Endothelial cell of umbilical vein (primary cell): ENCODE measurements at regions not wholly inside any gene's neighbourhood (a gene's known extent, or its start where the extent isn't known, plus 50 kb on each side); places are given as distances from the start of the nearest gene placed in this dataset.

Experiments used
- BruUV-seq: library from RNA; stranded (reverse); fragments of 400-500 nt; replicated peaks from 2 replicates; lab custom pipeline; 2021; lab: Mats Ljungman, UMichigan
- CTCF ChIA-PET: fragments of 300-600, 350-600 bp; sonication (Branson Sonifier 250); formaldehyde crosslinking; loops from one replicate; lab custom pipeline; 2021; ENCODE audit warnings: antibody characterized with exemption, inconsistent platforms; lab: Charles Lee
- POLR2A ChIA-PET: fragments of 300-600, 350-600 bp; sonication (Branson Sonifier 250); formaldehyde crosslinking; loops from one replicate; lab custom pipeline; 2021; ENCODE audit warnings: antibody characterized with exemption, inconsistent platforms; lab: Charles Lee
- DNase-seq: peaks from one replicate; pipeline ENCODE4 v3.0.0-alpha.2; 2011; ENCODE audit warnings: low read depth, low spot score
- FAIRE-seq: peaks from 2 replicates; lab custom pipeline; 2011; peaks lifted over from hg19 to GRCh38; lab: Jason Lieb, UNC
- H2AFZ ChIP-seq: 2 replicates; pipeline ENCODE4 v1.6.0; 2012; ENCODE audit warnings: low read depth, low read length, control low read depth, inconsistent platforms
- H3K27ac ChIP-seq: 2 replicates; pipeline ENCODE4 v1.5.1; 2011; ENCODE audit warnings: low read depth, mild to moderate bottlenecking, control low read depth, low read length, moderate library complexity; ENCODE audit not compliant: insufficient read depth
- H3K27me3 ChIP-seq, 2 experiments: 2 replicates each; pipeline versions ENCODE4 v1.6.0 to v1.6.1; 2011; ENCODE audit warnings: low read length in 2 of 2, mixed read lengths in 1 of 2; ENCODE audit not compliant: control insufficient read depth in 2 of 2, insufficient read depth in 2 of 2
- H3K36me3 ChIP-seq, 2 experiments: 2 replicates in 1 of 2; 3 replicates in 1 of 2; pipeline ENCODE4 v1.5.1; 2011; ENCODE audit warnings: low read length in 2 of 2, mild to moderate bottlenecking in 1 of 2, moderate library complexity in 1 of 2; ENCODE audit not compliant: control insufficient read depth in 2 of 2, insufficient read depth in 2 of 2; ENCODE audit errors: extremely low read depth in 1 of 2
- H3K4me1 ChIP-seq: 3 replicates; pipeline ENCODE4 v1.5.1; 2011; ENCODE audit warnings: mild to moderate bottlenecking, low read length; ENCODE audit not compliant: control insufficient read depth, insufficient read depth; ENCODE audit errors: extremely low read depth
- H3K4me2 ChIP-seq: 2 replicates; pipeline ENCODE4 v1.6.1; 2011; ENCODE audit warnings: low read length, control low read depth, mixed read lengths; ENCODE audit not compliant: insufficient read depth
- H3K4me3 ChIP-seq, 3 experiments: fragments of 200-600 bp in 1 of 3; sonication (generic), shearing (Covaris generic) in 1 of 3; replicated peaks in 1 of 3; 2 replicates each; pipeline ENCODE4 v1.5.1; 2011 to 2016; ENCODE audit warnings: control low read depth in 3 of 3, low read length in 3 of 3, mild to moderate bottlenecking in 2 of 3, inconsistent platforms in 1 of 3, low read depth in 1 of 3, moderate library complexity in 1 of 3; ENCODE audit not compliant: insufficient read depth in 1 of 3
- H3K79me2 ChIP-seq: 2 replicates; pipeline ENCODE4 v1.6.0; 2012; ENCODE audit warnings: low read length, inconsistent platforms; ENCODE audit not compliant: control insufficient read depth, insufficient read depth
- H3K9ac ChIP-seq: replicated peaks from 2 replicates; pipeline ENCODE3; 2011; ENCODE audit warnings: low read length, control low read depth; ENCODE audit not compliant: insufficient read depth; ENCODE audit errors: extremely low read depth
- H3K9me1 ChIP-seq: replicated peaks from 3 replicates; pipeline ENCODE4 v1.6.0; 2011; ENCODE audit warnings: mild to moderate bottlenecking, low read length; ENCODE audit not compliant: control insufficient read depth, insufficient read depth; ENCODE audit errors: extremely low read depth
- H3K9me3 ChIP-seq: replicated peaks from 2 replicates; pipeline ENCODE4 v1.5.1; 2012; ENCODE audit warnings: low read length, inconsistent platforms; ENCODE audit not compliant: control insufficient read depth, insufficient read depth
- H4K20me1 ChIP-seq: replicated peaks from 2 replicates; pipeline ENCODE3; 2011; ENCODE audit warnings: mild to moderate bottlenecking, low read length; ENCODE audit not compliant: control insufficient read depth, insufficient read depth; ENCODE audit errors: extremely low read depth
- EZH2 ChIP-seq: IDR thresholded peaks from 2 replicates; pipeline ENCODE4 v1.6.1; 2012; ENCODE audit warnings: borderline replicate concordance, low read depth, mild to moderate bottlenecking, moderate library complexity, low read length, inconsistent platforms; ENCODE audit not compliant: severe bottlenecking
- FOS ChIP-seq: IDR thresholded peaks from 2 replicates; pipeline ENCODE4 v1.6.1; 2011; ENCODE audit warnings: mild to moderate bottlenecking, low read length, moderate library complexity, borderline replicate concordance; ENCODE audit not compliant: insufficient read depth
- GATA2 ChIP-seq: IDR thresholded peaks from 2 replicates; pipeline ENCODE4 v1.7.0; 2011; ENCODE audit warnings: low read depth, mild to moderate bottlenecking, moderate library complexity, mixed read lengths, low read length; ENCODE audit not compliant: insufficient read length, insufficient read depth
- JUN ChIP-seq: IDR thresholded peaks from 2 replicates; pipeline ENCODE4 v1.6.1; 2011; ENCODE audit warnings: borderline replicate concordance, low read depth; ENCODE audit not compliant: insufficient read length, insufficient read depth
- MYC ChIP-seq: IDR thresholded peaks from one replicate; pipeline ENCODE4 v1.6.1; 2011; ENCODE audit warnings: mild to moderate bottlenecking, low read depth, low read length
- POLR2A ChIP-seq: IDR thresholded peaks from 2 replicates; pipeline ENCODE4 v1.6.1; 2012; ENCODE audit warnings: low read depth, mild to moderate bottlenecking, control low read depth, low read length
- POLR2AphosphoS5 ChIP-seq: IDR thresholded peaks from 2 replicates; pipeline ENCODE4 v1.6.1; 2012; ENCODE audit warnings: low read depth, mild to moderate bottlenecking, control low read depth, low read length, moderate library complexity; ENCODE audit not compliant: insufficient read depth
- dilution Hi-C: fragments of 300-500 bp; cut with MboI; formaldehyde crosslinking; loops from one replicate; pipeline ENCODE4 v1.15.0; 2019; ENCODE audit warnings: low sequenced_read_pairs; ENCODE audit not compliant: extremely low pct_ligation_motif_present
- intact Hi-C: fragments of 100-400 bp; cut with micrococcal nuclease; formaldehyde crosslinking; loops from one replicate; pipeline ENCODE4 v1.10.0; 2022
- TF ChIP-seq, protein P1 (sequence below), 2 donors: IDR thresholded peaks; 1 replicate in 1 of 2; 2 replicates in 1 of 2; pipeline ENCODE4 v1.5.1; 2011; ENCODE audit warnings: low read length in 2 of 2, mild to moderate bottlenecking in 2 of 2, moderate library complexity in 2 of 2, control low read depth in 1 of 2, inconsistent platforms in 1 of 2, low read depth in 1 of 2; ENCODE audit not compliant: insufficient read depth in 1 of 2; ENCODE audit errors: extremely low read depth in 1 of 2
- TF ChIP-seq, protein P2 (sequence below): IDR thresholded peaks from 2 replicates; pipeline ENCODE4 v1.6.1; 2011; ENCODE audit not compliant: insufficient read depth, insufficient read length

DNA sequence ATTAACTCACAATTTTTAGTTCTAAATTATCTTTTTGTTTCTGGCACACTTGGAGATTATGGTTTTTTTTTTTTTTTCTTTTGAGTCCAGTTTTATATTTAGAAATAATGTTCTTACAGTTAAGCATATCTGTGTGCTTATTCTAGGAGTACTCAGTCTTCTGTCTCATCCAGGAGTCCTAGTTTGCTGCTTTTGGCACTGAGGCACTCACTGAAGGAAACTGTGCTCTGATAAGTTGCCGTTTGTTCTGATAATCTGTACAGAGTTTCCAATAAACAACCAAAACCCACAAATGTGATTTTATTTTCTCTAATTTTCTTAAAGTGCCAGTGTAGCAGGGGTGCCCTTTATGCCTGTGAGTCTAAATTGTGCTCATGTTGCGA, 251.0 kb downstream of the LRRC70 start:
- no peak for DNase-seq
- no peak for FAIRE-seq
- POLR2A ChIA-PET, result no interaction called here
- no TSS peak for BruUV-seq
- Histone ChIP-seq H3K4me3 (no peak overlapping the region), H3K27me3 (no peaks in the 10 kb centered on the region), H3K27ac (no peak overlapping the region), H3K79me2 (no peaks in the 10 kb centered on the region), H3K4me1 (no peaks in the 10 kb centered on the region), H3K9me1 (no peaks in the 10 kb centered on the region), H3K9ac (no peak overlapping the region), H3K36me3 (no peaks in the 10 kb centered on the region), H3K9me3 (no peaks in the 10 kb centered on the region), H4K20me1 (no peaks in the 10 kb centered on the region), H2AFZ (no peak overlapping the region), H3K4me2 (no peak overlapping the region)
- intact Hi-C loops, result no loop called here
- TF ChIP-seq MYC (no peak), FOS (no peak), EZH2 (no peak), GATA2 (no peak), POLR2AphosphoS5 (no peak), POLR2A (no peak), JUN (no peak)
- TF ChIP-seq, protein P1, sequence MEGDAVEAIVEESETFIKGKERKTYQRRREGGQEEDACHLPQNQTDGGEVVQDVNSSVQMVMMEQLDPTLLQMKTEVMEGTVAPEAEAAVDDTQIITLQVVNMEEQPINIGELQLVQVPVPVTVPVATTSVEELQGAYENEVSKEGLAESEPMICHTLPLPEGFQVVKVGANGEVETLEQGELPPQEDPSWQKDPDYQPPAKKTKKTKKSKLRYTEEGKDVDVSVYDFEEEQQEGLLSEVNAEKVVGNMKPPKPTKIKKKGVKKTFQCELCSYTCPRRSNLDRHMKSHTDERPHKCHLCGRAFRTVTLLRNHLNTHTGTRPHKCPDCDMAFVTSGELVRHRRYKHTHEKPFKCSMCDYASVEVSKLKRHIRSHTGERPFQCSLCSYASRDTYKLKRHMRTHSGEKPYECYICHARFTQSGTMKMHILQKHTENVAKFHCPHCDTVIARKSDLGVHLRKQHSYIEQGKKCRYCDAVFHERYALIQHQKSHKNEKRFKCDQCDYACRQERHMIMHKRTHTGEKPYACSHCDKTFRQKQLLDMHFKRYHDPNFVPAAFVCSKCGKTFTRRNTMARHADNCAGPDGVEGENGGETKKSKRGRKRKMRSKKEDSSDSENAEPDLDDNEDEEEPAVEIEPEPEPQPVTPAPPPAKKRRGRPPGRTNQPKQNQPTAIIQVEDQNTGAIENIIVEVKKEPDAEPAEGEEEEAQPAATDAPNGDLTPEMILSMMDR (IDR thresholded peaks at IDR 0.05; ENCODE audit: extremely low read depth in 1 of 2, insufficient read depth in 1 of 2, low read depth in 1 of 2, low read length in 2 of 2), result no peak
- TF ChIP-seq, protein P2, sequence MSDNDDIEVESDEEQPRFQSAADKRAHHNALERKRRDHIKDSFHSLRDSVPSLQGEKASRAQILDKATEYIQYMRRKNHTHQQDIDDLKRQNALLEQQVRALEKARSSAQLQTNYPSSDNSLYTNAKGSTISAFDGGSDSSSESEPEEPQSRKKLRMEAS, result no peak
- CTCF ChIA-PET, result no interaction called here
- dilution Hi-C loops, result no loop called here
